WERI-Rb-1 (cell line): ENCODE measurements at regions not wholly inside any gene's neighbourhood (a gene's known extent, or its start where the extent isn't known, plus 50 kb on each side); places are given as distances from the start of the nearest gene placed in this dataset.

ENCODE experiments used
- DNase-seq: peaks from one replicate; pipeline ENCODE4 v3.0.0-alpha.2; 2020
- H3K27ac ChIP-seq: fragments of 250-450 bp; sonication (Bioruptor Pico); 2 replicates; pipeline ENCODE4 v1.5.1; 2020; ENCODE audit warnings: mild to moderate bottlenecking, moderate library complexity
- H3K27me3 ChIP-seq: fragments of 250-450 bp; sonication (Bioruptor Pico); 2 replicates; pipeline ENCODE4 v1.5.1; 2021; ENCODE audit warnings: mild to moderate bottlenecking, low read depth, moderate library complexity; ENCODE audit not compliant: insufficient read depth, severe bottlenecking
- H3K36me3 ChIP-seq: fragments of 250-450 bp; sonication (Bioruptor Pico); 2 replicates; pipeline ENCODE4 v1.5.1; 2020; ENCODE audit warnings: mild to moderate bottlenecking, moderate library complexity
- H3K4me3 ChIP-seq: 2 replicates; pipeline ENCODE4 v1.5.1; 2011; ENCODE audit warnings: low read depth, mild to moderate bottlenecking, control low read depth, low read length
- H3K9me3 ChIP-seq: fragments of 250-450 bp; sonication (Bioruptor Pico); 2 replicates; pipeline ENCODE4 v1.5.1; 2021; ENCODE audit warnings: mild to moderate bottlenecking, moderate library complexity; ENCODE audit not compliant: severe bottlenecking
- TF ChIP-seq, protein P1 (sequence below): IDR thresholded peaks from 2 replicates; pipeline ENCODE4 v1.5.1; 2011; ENCODE audit warnings: low read depth, mild to moderate bottlenecking, control low read depth, inconsistent platforms, low read length

DNA sequence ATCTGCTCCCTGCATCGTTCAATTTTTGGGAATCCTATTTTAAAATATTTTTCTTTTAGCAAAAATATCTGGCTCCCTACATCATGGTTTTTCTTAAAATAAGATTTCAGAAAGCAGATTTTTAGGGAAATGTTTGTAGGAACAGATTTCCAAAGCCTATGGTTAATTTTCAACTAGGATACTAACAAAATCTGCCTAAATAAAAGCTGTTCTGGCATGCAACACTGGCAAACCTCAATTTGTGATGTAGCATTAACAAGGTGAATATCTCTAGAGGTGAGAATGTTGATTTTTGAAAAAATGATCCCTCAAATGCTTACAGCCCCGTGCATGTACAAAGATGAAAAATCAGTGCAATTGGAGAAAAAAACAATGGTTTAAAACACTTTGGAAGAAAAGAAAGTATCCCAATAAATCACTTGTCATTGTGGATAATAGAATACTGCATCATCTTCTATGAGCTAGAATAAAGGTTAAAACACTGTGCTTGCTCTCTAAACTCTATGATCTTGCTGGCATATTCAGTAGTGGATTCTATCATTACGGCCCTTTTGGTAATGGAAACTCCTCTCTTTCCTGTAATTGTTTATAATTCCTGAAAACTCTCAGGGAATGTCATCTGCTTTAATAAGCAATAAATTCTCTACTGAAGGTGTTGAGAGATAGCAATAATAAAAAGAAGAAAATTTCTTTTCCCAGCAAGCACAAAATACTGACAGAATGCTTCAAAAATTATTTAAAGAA is 97.6 kb downstream of the C4orf33 start:
- Histone ChIP-seq H3K27me3 (no peaks in the 10 kb centered on the region), H3K9me3 (no peaks in the 10 kb centered on the region)
- TF ChIP-seq, protein P1, sequence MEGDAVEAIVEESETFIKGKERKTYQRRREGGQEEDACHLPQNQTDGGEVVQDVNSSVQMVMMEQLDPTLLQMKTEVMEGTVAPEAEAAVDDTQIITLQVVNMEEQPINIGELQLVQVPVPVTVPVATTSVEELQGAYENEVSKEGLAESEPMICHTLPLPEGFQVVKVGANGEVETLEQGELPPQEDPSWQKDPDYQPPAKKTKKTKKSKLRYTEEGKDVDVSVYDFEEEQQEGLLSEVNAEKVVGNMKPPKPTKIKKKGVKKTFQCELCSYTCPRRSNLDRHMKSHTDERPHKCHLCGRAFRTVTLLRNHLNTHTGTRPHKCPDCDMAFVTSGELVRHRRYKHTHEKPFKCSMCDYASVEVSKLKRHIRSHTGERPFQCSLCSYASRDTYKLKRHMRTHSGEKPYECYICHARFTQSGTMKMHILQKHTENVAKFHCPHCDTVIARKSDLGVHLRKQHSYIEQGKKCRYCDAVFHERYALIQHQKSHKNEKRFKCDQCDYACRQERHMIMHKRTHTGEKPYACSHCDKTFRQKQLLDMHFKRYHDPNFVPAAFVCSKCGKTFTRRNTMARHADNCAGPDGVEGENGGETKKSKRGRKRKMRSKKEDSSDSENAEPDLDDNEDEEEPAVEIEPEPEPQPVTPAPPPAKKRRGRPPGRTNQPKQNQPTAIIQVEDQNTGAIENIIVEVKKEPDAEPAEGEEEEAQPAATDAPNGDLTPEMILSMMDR = no peak

DNA sequence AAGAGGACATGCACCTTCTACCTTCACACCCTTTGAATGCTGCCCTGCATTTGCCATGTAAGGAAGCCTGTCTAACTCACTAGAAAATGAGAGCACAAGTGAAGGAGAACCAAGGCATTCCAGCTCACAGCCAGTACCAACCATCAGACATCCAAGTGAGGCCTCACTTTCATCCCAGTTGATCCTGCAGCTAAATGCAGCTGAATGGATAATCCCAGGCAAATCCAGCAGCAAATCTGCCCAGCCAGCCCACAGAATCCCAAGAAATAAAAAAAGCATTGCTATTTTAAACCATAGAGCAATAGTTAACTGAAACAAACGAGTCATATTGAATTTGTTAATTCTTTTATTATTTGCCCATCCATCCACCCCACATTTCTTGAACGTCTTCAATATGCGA is 112.5 kb downstream of the C4orf33 start:
- TF ChIP-seq, protein P1 = no peak
- DNase-seq = peak; percentile 63
- H3K27me3 ChIP-seq = no peaks in the 10 kb centered on the region
- H3K27ac ChIP-seq = no peak overlapping the region
- H3K9me3 ChIP-seq = no peaks in the 10 kb centered on the region
- no peaks in the 10 kb centered on the region for H3K36me3 ChIP-seq
- H3K4me3 ChIP-seq = no peak overlapping the region

More for the DNA sequence above, 97.6 kb downstream of the C4orf33 start:
- no peak for DNase-seq
- H3K27ac ChIP-seq = no peak overlapping the region
- no peak overlapping the region for H3K4me3 ChIP-seq
- no peaks in the 10 kb centered on the region for H3K36me3 ChIP-seq

DNA sequence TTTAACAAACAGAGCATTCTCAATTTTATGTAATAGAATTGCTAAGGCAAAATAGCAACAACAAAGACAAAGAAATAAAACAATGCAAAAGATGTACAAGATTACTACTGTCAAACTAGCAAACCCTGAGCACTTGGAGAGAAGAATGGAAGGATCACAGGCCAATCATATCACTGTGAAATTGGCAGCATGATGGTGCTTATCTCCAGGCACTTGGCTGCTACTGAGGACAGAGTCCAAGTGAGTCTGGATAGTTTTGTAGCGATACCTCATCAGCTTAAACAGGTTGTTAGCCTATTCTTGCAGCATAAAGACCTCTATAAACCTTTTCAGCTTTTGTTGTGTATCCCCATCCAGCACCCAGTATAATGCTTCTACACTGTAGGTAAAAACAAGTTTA is 117.7 kb downstream of the C4orf33 start:
- Histone ChIP-seq H3K36me3 (no peaks in the 10 kb centered on the region), H3K9me3 (no peaks in the 10 kb centered on the region), H3K27me3 (no peaks in the 10 kb centered on the region), H3K4me3 (no peak overlapping the region), H3K27ac (no peak overlapping the region)
- TF ChIP-seq, protein P1 = no peak
- no peak for DNase-seq

DNA sequence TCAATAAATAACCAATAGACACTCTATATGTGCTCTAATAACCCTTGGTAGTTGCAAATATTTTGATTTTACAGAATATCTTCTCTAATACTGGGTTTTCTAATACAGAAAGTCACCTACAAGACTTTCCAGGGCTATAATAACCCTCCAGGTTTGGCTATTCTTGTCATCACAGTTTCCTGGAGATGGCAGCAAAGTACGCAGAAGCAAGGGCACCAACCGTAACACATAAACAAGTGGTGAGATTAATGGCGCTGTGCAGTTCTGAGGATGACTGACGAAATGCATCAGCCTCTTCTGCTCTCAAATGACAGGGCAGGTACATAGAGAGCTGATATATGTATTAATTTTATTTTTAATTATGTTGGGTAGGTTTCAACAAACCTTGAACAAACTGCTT is 122.4 kb downstream of the C4orf33 start:
- DNase-seq = peak; percentile 65
- TF ChIP-seq, protein P1 = peak; percentile 71
- Histone ChIP-seq H3K9me3 (no peaks in the 10 kb centered on the region), H3K36me3 (no peaks in the 10 kb centered on the region), H3K27me3 (no peaks in the 10 kb centered on the region), H3K4me3 (no peak overlapping the region), H3K27ac (no peak overlapping the region)

DNA sequence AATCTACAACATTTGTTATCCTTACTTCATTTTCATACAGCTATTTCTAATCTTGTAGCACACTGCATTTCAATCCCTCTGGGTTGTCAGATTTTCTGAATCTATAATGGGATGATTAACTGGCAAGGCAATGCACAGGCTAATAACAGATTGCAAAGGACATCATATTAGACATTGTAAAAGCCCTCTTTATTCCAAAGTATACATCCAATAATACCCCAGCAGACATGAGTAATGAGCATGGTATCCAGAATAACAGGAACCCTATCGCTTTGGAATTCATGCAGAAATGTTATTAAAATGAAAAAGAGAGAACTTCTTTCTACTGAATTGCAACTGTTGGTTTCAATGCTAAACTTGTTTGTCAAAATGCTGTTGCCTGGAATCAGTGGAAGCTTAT is 122.9 kb downstream of the C4orf33 start:
- H3K9me3 ChIP-seq = no peaks in the 10 kb centered on the region
- DNase-seq = no peak
- no peak overlapping the region for H3K4me3 ChIP-seq
- H3K27ac ChIP-seq = no peak overlapping the region
- H3K27me3 ChIP-seq = no peaks in the 10 kb centered on the region
- no peaks in the 10 kb centered on the region for H3K36me3 ChIP-seq
- TF ChIP-seq, protein P1 = no peak

DNA sequence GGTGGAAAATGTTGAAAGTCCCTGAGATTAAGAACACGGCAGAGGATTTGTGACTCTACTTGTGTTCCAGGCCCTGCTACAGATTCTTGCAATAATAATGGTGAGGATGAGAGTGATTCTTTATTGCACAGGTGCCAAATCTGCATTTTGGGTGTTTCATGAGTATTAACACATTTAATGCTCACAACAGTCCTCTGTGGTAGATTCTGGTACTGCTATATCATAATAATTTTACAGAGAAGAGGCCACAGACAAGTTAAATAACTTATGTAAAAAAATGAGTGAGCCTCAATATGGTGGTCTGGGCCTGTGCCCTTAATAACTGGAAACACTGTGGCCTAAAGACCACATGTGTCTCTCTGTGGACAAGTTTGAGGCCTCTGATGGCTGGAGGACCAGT is 124.3 kb downstream of the C4orf33 start:
- no peaks in the 10 kb centered on the region for H3K27me3 ChIP-seq
- no peak for DNase-seq
- H3K9me3 ChIP-seq = no peaks in the 10 kb centered on the region
- H3K27ac ChIP-seq = no peak overlapping the region
- TF ChIP-seq, protein P1 = no peak
- no peaks in the 10 kb centered on the region for H3K36me3 ChIP-seq
- H3K4me3 ChIP-seq = no peak overlapping the region
